Common myeloid progenitor, CD34-positive (primary cell): ENCODE measurements at regions not wholly inside any gene's neighbourhood (a gene's known extent, or its start where the extent isn't known, plus 50 kb on each side); places are given as distances from the start of the nearest gene placed in this dataset.

Experiments used
- CTCF ChIA-PET: fragments of 350-600 bp; sonication (Branson Sonifier 250); formaldehyde crosslinking; loops from one replicate; lab custom pipeline; 2021; ENCODE audit warnings: antibody characterized with exemption; lab: Charles Lee
- POLR2A ChIA-PET: fragments of 350-600 bp; sonication (Branson Sonifier 250); formaldehyde crosslinking; loops from one replicate; lab custom pipeline; 2021; ENCODE audit warnings: antibody characterized with exemption; lab: Charles Lee
- DNase-seq, 3 donors: peaks; one replicate each; pipeline versions ENCODE4 v3.0.0 to v3.0.0-alpha.2; 2013
- H3K27ac ChIP-seq, 2 experiments: 1 replicate in 1 of 2; 2 replicates in 1 of 2; pipeline ENCODE4 v1.7.0; 2013; ENCODE audit warnings: inconsistent platforms in 2 of 2, low read length in 2 of 2, mild to moderate bottlenecking in 2 of 2, low read depth in 1 of 2, moderate library complexity in 1 of 2; ENCODE audit not compliant: severe bottlenecking in 2 of 2, insufficient read depth in 1 of 2, poor library complexity in 1 of 2
- H3K27me3 ChIP-seq, 5 experiments: replicated peaks in 2 of 5; 1 replicate in 3 of 5; 2 replicates in 2 of 5; pipeline versions ENCODE4 v1.6.1 to v1.7.0; 2013; ENCODE audit warnings: low read length in 4 of 5, mild to moderate bottlenecking in 2 of 5, moderate library complexity in 2 of 5, inconsistent platforms in 1 of 5; ENCODE audit not compliant: insufficient read depth in 5 of 5, control insufficient read depth in 4 of 5
- H3K36me3 ChIP-seq, 4 experiments: 1 replicate in 2 of 4; 2 replicates in 2 of 4; pipeline versions ENCODE4 v1.6.1 to v1.7.0; 2013; ENCODE audit warnings: low read length in 3 of 4, control low read depth in 1 of 4, mild to moderate bottlenecking in 1 of 4; ENCODE audit not compliant: control insufficient read depth in 4 of 4, insufficient read depth in 4 of 4
- H3K4me1 ChIP-seq, 4 experiments: 1 replicate in 3 of 4; 2 replicates in 1 of 4; pipeline versions ENCODE4 v1.6.1 to v1.7.1; 2013; ENCODE audit warnings: low read length in 3 of 4, mild to moderate bottlenecking in 3 of 4, control low read depth in 1 of 4, inconsistent platforms in 1 of 4, moderate library complexity in 1 of 4; ENCODE audit not compliant: control insufficient read depth in 4 of 4, insufficient read depth in 4 of 4; ENCODE audit errors: control extremely low read depth in 1 of 4
- H3K4me3 ChIP-seq, 7 experiments: 1 replicate in 4 of 7; 2 replicates in 3 of 7; pipeline versions ENCODE4 v1.5.1 to v1.7.0; 2013; ENCODE audit warnings: mild to moderate bottlenecking in 7 of 7, low read length in 6 of 7, moderate library complexity in 6 of 7, inconsistent platforms in 2 of 7, low read depth in 2 of 7, control low read depth in 1 of 7; ENCODE audit not compliant: insufficient read depth in 4 of 7, control insufficient read depth in 1 of 7; ENCODE audit errors: extremely low read depth in 1 of 7
- H3K9me3 ChIP-seq, 5 experiments: 1 replicate in 4 of 5; 2 replicates in 1 of 5; pipeline versions ENCODE4 v1.6.1 to v1.7.1; 2013; ENCODE audit warnings: low read length in 4 of 5, mild to moderate bottlenecking in 2 of 5, inconsistent platforms in 1 of 5, low read depth in 1 of 5, moderate library complexity in 1 of 5; ENCODE audit not compliant: control insufficient read depth in 4 of 5, insufficient read depth in 2 of 5; ENCODE audit errors: control extremely low read depth in 1 of 5
- WGBS: methylation state at CpG from one replicate; pipeline ENCODE4 v1.1.5; 2013; ENCODE audit not compliant: insufficient coverage; 5-methylcytosine and 5-hydroxymethylcytosine counted together

DNA sequence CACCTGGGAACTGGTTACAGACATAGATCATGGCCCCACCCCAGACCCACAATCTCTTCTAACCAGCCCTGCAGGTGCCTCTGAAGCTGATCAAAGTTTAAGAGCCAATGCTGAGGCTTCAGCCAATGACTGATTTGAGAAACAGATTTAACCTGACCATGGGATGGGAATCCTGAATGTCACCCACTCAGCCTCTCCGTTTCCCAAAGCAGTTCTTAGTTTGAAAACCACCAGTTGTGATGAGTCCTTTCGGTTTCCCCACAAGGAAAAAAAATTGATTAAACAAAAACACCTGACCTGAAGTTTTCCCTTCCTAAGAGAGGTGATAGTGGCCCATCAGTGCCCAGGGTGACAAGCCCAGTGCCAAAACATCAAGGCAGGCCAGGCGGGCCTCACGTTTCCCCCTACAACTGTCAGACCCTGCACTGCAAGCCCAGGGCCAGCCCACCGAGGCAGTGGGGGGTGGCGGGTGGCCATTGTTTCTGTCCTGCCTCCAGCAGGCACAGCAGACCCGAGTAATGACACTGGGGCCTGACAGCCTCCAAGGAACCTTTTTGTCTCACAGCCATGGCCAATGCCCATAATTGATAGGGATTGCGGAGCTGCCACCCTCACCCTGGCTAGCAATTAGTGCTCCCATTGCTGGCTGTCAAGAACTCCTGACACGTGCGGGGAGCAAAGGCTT, 75.4 kb upstream of the ZMIZ1 start:
- ChIA-PET POLR2A (no interaction called here), CTCF (interaction anchor here (1.1 kb wide), 1 partner anchor 9 kb away, joined by 3 read pairs; no protein-coding TSS in a partner anchor)
- no peak overlapping the region for H3K4me3 ChIP-seq
- H3K4me1 ChIP-seq, result peaks cover 0 to 18% (median 10%) of the 10 kb centered on the region in 4 experiments
- no peaks in the 10 kb centered on the region for H3K36me3 ChIP-seq
- no peak overlapping the region for H3K27ac ChIP-seq
- no peaks in the 10 kb centered on the region for H3K27me3 ChIP-seq
- DNase-seq, result no peak
- peaks cover 0 to 6% (median 0%) of the 10 kb centered on the region in 5 experiments for H3K9me3 ChIP-seq
- 96% methylated on average over 10 of the region's 10 CpGs for WGBS

DNA sequence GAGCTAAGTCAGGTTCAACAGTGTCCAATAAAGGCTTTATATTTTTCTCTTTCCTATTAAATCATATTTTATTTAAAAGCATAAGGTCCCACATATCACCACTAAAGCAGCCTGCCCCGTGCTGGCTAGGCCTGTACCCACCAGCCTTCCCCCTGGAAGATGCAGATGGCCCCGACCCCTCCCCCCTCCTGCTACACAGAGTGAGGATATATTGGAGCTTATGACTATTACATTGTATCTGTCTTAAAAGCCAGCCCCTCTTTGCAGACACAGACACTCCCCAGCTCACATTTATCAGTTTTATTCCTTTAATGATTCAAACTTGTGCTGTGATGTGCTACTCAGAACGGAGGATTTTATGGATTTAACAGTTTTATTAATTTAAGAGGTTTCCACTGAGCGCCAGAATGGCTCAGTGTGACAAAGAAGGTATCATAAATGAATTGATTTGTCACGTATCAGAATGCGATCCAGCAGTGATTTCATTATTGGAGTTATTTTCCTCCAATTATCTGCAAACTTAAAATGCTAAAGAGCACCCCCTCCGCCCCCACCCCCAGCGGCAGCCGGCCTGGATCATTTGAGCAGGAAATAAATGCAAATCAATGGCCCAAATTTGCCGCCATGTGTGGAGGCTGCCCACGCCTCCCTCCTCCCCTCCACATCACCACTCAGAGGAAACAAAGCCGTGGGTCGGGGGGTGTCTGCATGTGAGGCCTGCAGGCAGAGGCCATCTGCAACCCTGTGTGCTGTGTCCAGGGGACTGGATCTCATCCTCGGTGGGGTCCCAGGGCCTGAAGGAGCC, 72.6 kb upstream of the ZMIZ1 start:
- Histone ChIP-seq H3K36me3 (no peaks in the 10 kb centered on the region), H3K4me3 (no peak overlapping the region), H3K4me1 (peaks cover 0 to 25% (median 20%) of the 10 kb centered on the region in 4 experiments), H3K27ac (no peak overlapping the region), H3K27me3 (no peaks in the 10 kb centered on the region), H3K9me3 (no peaks in the 10 kb centered on the region)
- 100% methylated on average over 5 of the region's 14 CpGs for WGBS
- no peak for DNase-seq
- ChIA-PET CTCF (no interaction called here), POLR2A (no interaction called here)

DNA sequence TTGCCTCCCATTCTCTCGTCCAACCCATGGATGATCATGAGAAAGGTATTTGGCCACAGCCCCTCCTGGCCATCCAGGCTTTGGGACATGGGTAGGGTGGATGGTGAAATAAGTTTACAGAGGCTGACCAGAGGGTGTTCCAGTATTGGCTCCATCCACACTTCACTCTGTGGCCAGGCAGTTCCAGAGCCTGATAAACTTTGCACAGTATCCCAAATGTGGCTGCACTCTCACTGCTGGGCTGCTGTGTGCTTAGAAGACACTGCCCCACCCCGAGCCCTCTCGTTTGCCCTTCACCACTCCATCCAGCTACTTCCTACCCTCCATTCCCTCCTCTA, 72.0 kb upstream of the ZMIZ1 start:
- ChIA-PET POLR2A (no interaction called here), CTCF (no interaction called here)
- no peak for DNase-seq
- H3K9me3 ChIP-seq, result no peaks in the 10 kb centered on the region
- H3K27me3 ChIP-seq, result no peaks in the 10 kb centered on the region
- no peak overlapping the region for H3K4me3 ChIP-seq
- no peaks in the 10 kb centered on the region for H3K36me3 ChIP-seq
- 92% methylated on average over 2 of the region's 3 CpGs for WGBS
- peaks cover 0 to 31% (median 26%) of the 10 kb centered on the region in 4 experiments for H3K4me1 ChIP-seq
- H3K27ac ChIP-seq, result no peak overlapping the region

DNA sequence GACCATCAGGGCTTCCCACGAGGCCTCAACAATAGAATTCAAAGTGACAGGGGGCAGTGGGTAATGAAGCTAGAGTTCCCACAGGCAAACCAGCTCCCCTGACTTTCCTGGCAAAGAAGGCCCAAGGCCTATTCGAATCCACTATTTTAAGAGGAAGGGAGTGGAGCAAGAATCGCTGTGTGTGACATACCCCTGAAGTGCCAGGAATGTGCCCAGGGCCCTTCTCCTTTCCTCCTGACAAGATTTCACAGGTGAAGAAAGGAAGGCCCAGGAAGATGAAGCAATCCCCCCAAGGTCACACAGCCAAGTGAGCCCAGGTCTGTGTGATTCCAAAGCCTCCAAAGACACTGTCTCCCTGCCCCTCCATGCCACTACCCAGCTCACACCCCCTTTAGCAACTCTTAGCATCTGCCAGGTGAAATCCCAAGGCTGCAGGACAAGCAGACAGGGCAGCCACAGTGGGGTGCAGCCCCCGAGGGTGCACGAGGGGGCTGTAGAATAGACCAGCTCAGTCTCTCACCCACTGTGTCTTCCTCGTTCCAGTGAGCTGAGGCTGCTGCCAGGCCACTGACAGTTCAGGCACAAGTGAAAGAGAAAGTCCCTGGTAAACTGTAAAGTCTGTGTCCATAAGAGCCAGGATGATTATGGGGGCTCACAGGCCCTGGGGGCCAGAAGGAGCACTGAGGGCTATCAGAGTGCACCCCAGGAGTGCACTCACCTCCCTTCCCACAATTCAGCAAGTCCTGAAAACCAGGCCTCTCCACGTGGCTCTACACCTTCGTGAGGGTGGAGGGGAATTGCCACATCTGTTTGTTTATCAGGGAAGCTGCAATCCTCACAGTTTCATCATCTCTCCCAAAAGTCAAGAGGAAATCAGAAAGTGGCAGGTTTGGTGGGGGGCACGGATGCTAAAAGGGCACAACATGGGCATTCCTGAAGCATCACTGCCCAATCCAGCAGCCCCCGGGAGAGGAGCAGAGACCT, 70.8 kb upstream of the ZMIZ1 start:
- DNase-seq, result peak in 2 of 3 donors; percentile 50 to 51
- no peaks in the 10 kb centered on the region for H3K27me3 ChIP-seq
- H3K36me3 ChIP-seq, result no peaks in the 10 kb centered on the region
- peaks cover 0 to 30% (median 24%) of the 10 kb centered on the region in 4 experiments for H3K4me1 ChIP-seq
- ChIA-PET CTCF (interaction anchor here (1.2 to 2.3 kb wide), 4 partner anchors 12 to 54 kb away, joined by 3 to 9 read pairs (median 4); no protein-coding TSS in a partner anchor), POLR2A (interaction anchor here (0.6 kb wide), 1 partner anchor 320 kb away, joined by 3 read pairs; no protein-coding TSS in a partner anchor)
- H3K4me3 ChIP-seq, result peak overlapping the region in 1 of 7 experiments; percentile 49
- H3K27ac ChIP-seq, result no peak overlapping the region
- H3K9me3 ChIP-seq, result no peaks in the 10 kb centered on the region
- WGBS, result 43% methylated on average over 7 of the region's 10 CpGs

DNA sequence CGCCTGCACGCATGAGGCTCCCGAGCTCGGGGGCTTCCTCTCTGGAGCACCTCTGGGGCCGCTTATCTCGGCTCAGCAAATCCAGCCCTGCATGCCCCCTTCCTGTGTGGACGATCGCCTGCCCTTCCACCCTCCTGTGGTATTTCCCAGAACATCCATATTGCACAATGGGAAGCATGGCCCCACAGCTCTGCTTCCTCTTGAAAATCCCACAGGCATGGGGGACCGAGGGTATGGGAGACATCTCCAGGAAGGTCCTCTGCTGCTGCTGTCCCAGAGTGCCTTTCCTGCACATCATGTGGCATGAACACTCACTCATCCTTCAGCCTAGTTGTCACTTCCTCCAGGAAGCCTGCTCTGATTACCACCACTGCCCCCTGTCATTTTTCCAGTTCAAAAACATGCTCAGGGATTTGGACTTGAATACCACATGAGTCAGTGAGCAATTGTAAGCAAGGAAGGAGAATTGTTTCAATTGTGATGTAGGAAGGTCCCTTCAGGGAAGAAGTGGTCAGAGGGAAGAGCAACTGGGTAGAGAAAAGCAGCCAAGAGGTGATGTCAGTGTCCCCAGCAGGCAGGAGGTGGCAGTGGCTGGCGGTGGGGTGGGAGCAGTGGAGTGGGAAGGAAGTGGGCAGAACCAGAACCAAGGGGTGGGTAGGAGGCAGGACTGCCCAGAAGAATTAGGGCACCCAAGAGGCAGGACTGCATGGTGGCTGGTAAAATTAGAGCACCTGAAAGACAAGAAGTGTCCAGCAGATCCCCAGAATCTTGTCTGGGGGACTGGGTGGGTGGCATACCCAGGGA, 67.5 kb upstream of the ZMIZ1 start:
- no peaks in the 10 kb centered on the region for H3K36me3 ChIP-seq
- peaks cover 0 to 28% (median 25%) of the 10 kb centered on the region in 4 experiments for H3K4me1 ChIP-seq
- ChIA-PET CTCF (interaction anchor here (1.0 kb wide), 1 partner anchor 8 kb away, joined by 3 read pairs; no protein-coding TSS in a partner anchor), POLR2A (no interaction called here)
- WGBS, result 5% methylated on average over 10 of the region's 10 CpGs
- H3K9me3 ChIP-seq, result no peaks in the 10 kb centered on the region
- H3K4me3 ChIP-seq, result peak overlapping the region in 1 of 7 experiments; percentile 28
- H3K27ac ChIP-seq, result no peak overlapping the region
- H3K27me3 ChIP-seq, result no peaks in the 10 kb centered on the region
- DNase-seq, result peak in 2 of 3 donors; percentile 33 to 40

DNA sequence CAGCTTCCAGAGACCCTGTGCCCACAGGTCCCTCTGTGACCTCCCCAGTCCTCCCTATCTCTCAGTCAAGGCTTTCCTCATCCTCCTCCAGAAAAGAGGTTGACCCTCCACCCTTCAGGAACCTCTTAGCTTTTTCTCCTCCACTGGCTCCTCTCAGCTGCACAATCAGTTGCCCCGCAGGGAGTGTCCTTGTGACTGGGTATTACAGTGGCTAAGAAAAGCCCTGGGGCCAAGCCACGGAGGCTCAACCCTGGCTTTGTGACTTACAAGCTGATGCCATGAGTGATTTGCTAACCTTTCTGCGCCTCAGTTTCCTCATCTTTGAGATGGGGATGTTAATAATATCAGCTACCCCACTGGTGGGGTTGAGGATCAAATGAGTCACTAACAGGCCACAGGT, 66.4 kb upstream of the ZMIZ1 start:
- H3K27ac ChIP-seq, result no peak overlapping the region
- 89% methylated on average over 3 of the region's 3 CpGs for WGBS
- no peak overlapping the region for H3K4me3 ChIP-seq
- CTCF ChIA-PET, result interaction anchor here (0.9 to 1.2 kb wide), 3 partner anchors 9 to 28 kb away, joined by 3 read pairs; no protein-coding TSS in a partner anchor
- peaks cover 0 to 37% (median 33%) of the 10 kb centered on the region in 4 experiments for H3K4me1 ChIP-seq
- H3K36me3 ChIP-seq, result no peaks in the 10 kb centered on the region
- H3K9me3 ChIP-seq, result no peaks in the 10 kb centered on the region
- POLR2A ChIA-PET, result no interaction called here
- no peak for DNase-seq
- no peaks in the 10 kb centered on the region for H3K27me3 ChIP-seq
